Transverse colon (tissue), 3 donors: ENCODE measurements at regions not wholly inside any gene's neighbourhood (a gene's known extent, or its start where the extent isn't known, plus 50 kb on each side); places are given as distances from the start of the nearest gene placed in this dataset.

Experiments
- EP300 ChIP-seq: sonication (generic); formaldehyde crosslinking; IDR thresholded peaks from one replicate; pipeline ENCODE4 v1.6.1; 2017; ENCODE audit warnings: antibody characterized with exemption, low read depth
- POLR2A ChIP-seq: fragments of 450-650 bp; IDR thresholded peaks from one replicate; pipeline ENCODE4 v1.6.1; 2016; ENCODE audit warnings: antibody characterized with exemption, mild to moderate bottlenecking, moderate library complexity
- TF ChIP-seq, protein P1 (sequence below), 5 experiments: fragments of 200-600 bp in 3 of 5; fragments of 450-650 bp in 2 of 5; sonication (generic) in 3 of 5; IDR thresholded peaks; 1 replicate in 2 of 5; 2 replicates in 3 of 5; pipeline ENCODE4 v1.5.1; 2016 to 2017; ENCODE audit warnings: antibody characterized with exemption in 5 of 5, inconsistent platforms in 3 of 5, mild to moderate bottlenecking in 2 of 5, moderate library complexity in 1 of 5

DNA sequence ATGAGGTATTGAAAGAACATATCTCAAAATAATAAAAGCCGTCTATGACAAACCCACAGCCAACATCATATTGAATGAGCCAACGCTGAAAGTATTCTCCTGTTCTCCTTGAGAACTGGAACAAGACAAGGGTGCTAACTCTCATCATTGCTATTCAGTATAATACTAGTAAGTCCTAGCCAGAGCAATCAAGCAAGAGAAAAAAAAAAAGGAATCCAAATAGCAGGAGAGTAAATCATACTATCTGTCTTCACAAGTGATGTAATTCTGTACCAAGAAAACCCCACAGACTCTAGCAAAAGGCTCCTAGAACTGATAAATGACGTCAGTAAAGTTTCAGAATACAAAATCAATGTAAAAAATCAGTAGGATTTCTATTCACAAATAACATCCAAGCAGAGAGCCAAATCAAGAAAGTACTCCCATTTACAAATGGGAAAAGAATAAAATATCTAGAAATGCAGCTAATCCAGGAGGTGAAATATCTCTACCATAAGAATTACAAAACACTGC is 1632.8 kb downstream of the NCAM2 start:
- TF ChIP-seq, protein P1, sequence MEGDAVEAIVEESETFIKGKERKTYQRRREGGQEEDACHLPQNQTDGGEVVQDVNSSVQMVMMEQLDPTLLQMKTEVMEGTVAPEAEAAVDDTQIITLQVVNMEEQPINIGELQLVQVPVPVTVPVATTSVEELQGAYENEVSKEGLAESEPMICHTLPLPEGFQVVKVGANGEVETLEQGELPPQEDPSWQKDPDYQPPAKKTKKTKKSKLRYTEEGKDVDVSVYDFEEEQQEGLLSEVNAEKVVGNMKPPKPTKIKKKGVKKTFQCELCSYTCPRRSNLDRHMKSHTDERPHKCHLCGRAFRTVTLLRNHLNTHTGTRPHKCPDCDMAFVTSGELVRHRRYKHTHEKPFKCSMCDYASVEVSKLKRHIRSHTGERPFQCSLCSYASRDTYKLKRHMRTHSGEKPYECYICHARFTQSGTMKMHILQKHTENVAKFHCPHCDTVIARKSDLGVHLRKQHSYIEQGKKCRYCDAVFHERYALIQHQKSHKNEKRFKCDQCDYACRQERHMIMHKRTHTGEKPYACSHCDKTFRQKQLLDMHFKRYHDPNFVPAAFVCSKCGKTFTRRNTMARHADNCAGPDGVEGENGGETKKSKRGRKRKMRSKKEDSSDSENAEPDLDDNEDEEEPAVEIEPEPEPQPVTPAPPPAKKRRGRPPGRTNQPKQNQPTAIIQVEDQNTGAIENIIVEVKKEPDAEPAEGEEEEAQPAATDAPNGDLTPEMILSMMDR (IDR thresholded peaks at IDR 0.05) = no peak
- no peak for TF ChIP-seq EP300
- no peak for TF ChIP-seq POLR2A
